HG03108 (cell line): ENCODE measurements at regions not wholly inside any gene's neighbourhood (a gene's known extent, or its start where the extent isn't known, plus 50 kb on each side); places are given as distances from the start of the nearest gene placed in this dataset.
"Not testable (repeated sequence)": the region's sequence is repeated elsewhere in the genome, so short reads cannot be mapped to it uniquely, and the experiment has no call there.

Experiments
- ATAC-seq: cut with Tn5 transposase; IDR thresholded peaks from one replicate; pipeline ENCODE4 v1.9.1; 2021; ENCODE audit warnings: moderate library complexity; ENCODE audit not compliant: unreplicated experiment

GRCh38 chr21:35818597-35818996 is 241.7 kb downstream of the SETD4 start:
- ATAC-seq, result no peak

GRCh38 chr21:35814858-35815619 is 245.3 kb downstream of the SETD4 start:
- ATAC-seq, result no peak

- ATAC-seq, result no peak
Observed at GRCh38 chr21:35812679-35813078, 247.6 kb downstream of the SETD4 start.

- no peak for ATAC-seq
Observed at GRCh38 chr21:35811191-35811806, 249.0 kb downstream of the SETD4 start.

- no peak for ATAC-seq
Observed at GRCh38 chr21:35810431-35810970, 249.8 kb downstream of the SETD4 start.

- no peak for ATAC-seq
Observed at GRCh38 chr21:35801391-35801790, 258.9 kb downstream of the SETD4 start.

GRCh38 chr21:35800796-35801385 is 259.4 kb downstream of the SETD4 start:
- not testable (repeated sequence) for ATAC-seq

- no peak for ATAC-seq
Observed at GRCh38 chr21:35796844-35797243, 263.5 kb downstream of the SETD4 start.

- not testable (repeated sequence) for ATAC-seq
Observed at GRCh38 chr21:35794527-35794926, 265.8 kb downstream of the SETD4 start.

- ATAC-seq, result no peak
Observed at GRCh38 chr21:35792569-35793305, 267.6 kb downstream of the SETD4 start.

- ATAC-seq, result no peak
Observed at GRCh38 chr21:35791541-35792325, 268.6 kb downstream of the SETD4 start.

- ATAC-seq, result no peak
Observed at GRCh38 chr21:35783721-35784120, 276.6 kb downstream of the SETD4 start.

- ATAC-seq, result no peak
Observed at GRCh38 chr21:35782667-35783066, 277.7 kb downstream of the SETD4 start.

- no peak for ATAC-seq
Observed at GRCh38 chr21:35780983-35781382, 279.3 kb downstream of the SETD4 start.

- ATAC-seq, result no peak
Observed at GRCh38 chr21:35779690-35780570, 280.4 kb downstream of the SETD4 start.

- ATAC-seq, result no peak
Observed at GRCh38 chr21:35779167-35779566, 281.2 kb downstream of the SETD4 start.

- ATAC-seq, result no peak
Observed at GRCh38 chr21:35777081-35777480, 283.2 kb downstream of the SETD4 start.

GRCh38 chr21:35775778-35776544 is 284.4 kb downstream of the SETD4 start:
- ATAC-seq, result no peak
